Sigmoid colon (tissue), 6 donors: ENCODE measurements at regions not wholly inside any gene's neighbourhood (a gene's known extent, or its start where the extent isn't known, plus 50 kb on each side); places are given as distances from the start of the nearest gene placed in this dataset.

Source experiments
- DNase-seq: peaks from one replicate; pipeline ENCODE4 v3.0.0-alpha.2; 2019
- H3K27ac ChIP-seq, 4 donors: fragments of 200-600 bp; sonication (generic); one replicate each; pipeline ENCODE4 v1.5.1; 2016 to 2019; ENCODE audit warnings: mild to moderate bottlenecking in 1 of 4
- H3K27me3 ChIP-seq, 3 donors: fragments of 200-600 bp; sonication (generic); one replicate each; pipeline ENCODE4 v1.5.1; 2019; ENCODE audit warnings: mild to moderate bottlenecking in 1 of 3
- H3K36me3 ChIP-seq, 4 donors: fragments of 200-600 bp; sonication (generic); one replicate each; pipeline ENCODE4 v1.5.1; 2016 to 2019
- H3K4me1 ChIP-seq, 4 donors: fragments of 200-600 bp; sonication (generic); one replicate each; pipeline ENCODE4 v1.5.1; 2017 to 2019
- H3K4me3 ChIP-seq, 4 donors: fragments of 200-600 bp; sonication (generic); one replicate each; pipeline ENCODE4 v1.5.1; 2017 to 2019; ENCODE audit warnings: mild to moderate bottlenecking in 2 of 4, moderate library complexity in 1 of 4
- H3K9me3 ChIP-seq, 4 donors: fragments of 200-600 bp in 3 of 4; sonication (generic) in 3 of 4; one replicate each; pipeline versions ENCODE4 v1.5.1 to v1.6.1; 2013 to 2019
- EP300 ChIP-seq, 4 donors: sonication (generic); formaldehyde crosslinking; IDR thresholded peaks; one replicate each; pipeline ENCODE4 v1.6.1; 2017; ENCODE audit warnings: antibody characterized with exemption in 4 of 4
- POLR2A ChIP-seq, 2 donors: fragments of 450-650 bp; IDR thresholded peaks; one replicate each; pipeline ENCODE4 v1.6.1; 2016; ENCODE audit warnings: antibody characterized with exemption in 2 of 2, mild to moderate bottlenecking in 2 of 2, moderate library complexity in 2 of 2
- POLR2AphosphoS5 ChIP-seq, 4 donors: sonication (generic); formaldehyde crosslinking; IDR thresholded peaks; one replicate each; pipeline ENCODE4 v1.6.1; 2017; ENCODE audit warnings: antibody characterized with exemption in 4 of 4
- WGBS, 2 donors: extraction: QIAGEN DNeasy Blood & Tissue Kit; methylation state at CpG; one replicate each; pipeline ENCODE4 v1.1.7; 2013; 5-methylcytosine and 5-hydroxymethylcytosine counted together
- intact Hi-C: fragments of 100-400 bp; cut with DNase I; formaldehyde crosslinking; loops from one replicate; pipeline ENCODE4 v1.15.1; 2023
- TF ChIP-seq, protein P1 (sequence below), 4 experiments: fragments of 450-650 bp in 3 of 4; fragments of 200-600 bp in 1 of 4; IDR thresholded peaks; one replicate each; pipeline ENCODE4 v1.5.1; 2016 to 2019; ENCODE audit warnings: antibody characterized with exemption in 4 of 4, mild to moderate bottlenecking in 3 of 4, moderate library complexity in 2 of 4
- donor health status: healthy with polysubstance abuse.
- donor health status: healthy.

DNA sequence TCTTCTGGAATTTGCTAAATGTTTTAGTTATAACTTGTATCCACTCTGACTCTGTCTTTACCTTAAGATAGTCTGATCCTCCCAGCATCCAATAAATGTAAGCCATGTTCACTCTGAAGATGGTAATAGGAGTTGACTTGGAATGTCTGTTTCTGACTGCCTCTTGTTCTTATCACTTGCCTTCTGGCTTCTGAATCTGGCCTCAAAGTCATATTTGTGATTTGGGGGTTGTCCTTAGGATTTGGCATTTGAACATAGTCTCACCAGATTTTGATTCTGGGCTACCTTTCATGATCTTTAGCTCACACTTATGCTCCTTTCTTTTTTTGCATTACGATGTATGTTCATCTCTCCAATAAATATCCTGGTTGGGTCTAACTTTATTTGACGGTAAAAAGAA lies 247.0 kb downstream of the SH2D4B start:
- TF ChIP-seq EP300 (IDR thresholded peaks at IDR 0.05) (no peak), POLR2A (IDR thresholded peaks at IDR 0.05) (no peak), POLR2AphosphoS5 (IDR thresholded peaks at IDR 0.05) (no peak)
- TF ChIP-seq, protein P1, sequence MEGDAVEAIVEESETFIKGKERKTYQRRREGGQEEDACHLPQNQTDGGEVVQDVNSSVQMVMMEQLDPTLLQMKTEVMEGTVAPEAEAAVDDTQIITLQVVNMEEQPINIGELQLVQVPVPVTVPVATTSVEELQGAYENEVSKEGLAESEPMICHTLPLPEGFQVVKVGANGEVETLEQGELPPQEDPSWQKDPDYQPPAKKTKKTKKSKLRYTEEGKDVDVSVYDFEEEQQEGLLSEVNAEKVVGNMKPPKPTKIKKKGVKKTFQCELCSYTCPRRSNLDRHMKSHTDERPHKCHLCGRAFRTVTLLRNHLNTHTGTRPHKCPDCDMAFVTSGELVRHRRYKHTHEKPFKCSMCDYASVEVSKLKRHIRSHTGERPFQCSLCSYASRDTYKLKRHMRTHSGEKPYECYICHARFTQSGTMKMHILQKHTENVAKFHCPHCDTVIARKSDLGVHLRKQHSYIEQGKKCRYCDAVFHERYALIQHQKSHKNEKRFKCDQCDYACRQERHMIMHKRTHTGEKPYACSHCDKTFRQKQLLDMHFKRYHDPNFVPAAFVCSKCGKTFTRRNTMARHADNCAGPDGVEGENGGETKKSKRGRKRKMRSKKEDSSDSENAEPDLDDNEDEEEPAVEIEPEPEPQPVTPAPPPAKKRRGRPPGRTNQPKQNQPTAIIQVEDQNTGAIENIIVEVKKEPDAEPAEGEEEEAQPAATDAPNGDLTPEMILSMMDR (IDR thresholded peaks at IDR 0.05): no peak
- Histone ChIP-seq H3K9me3 (no peaks in the 10 kb centered on the region), H3K4me1 (no peaks in the 10 kb centered on the region), H3K27me3 (no peaks in the 10 kb centered on the region), H3K27ac (no peak overlapping the region), H3K4me3 (no peak overlapping the region), H3K36me3 (no peaks in the 10 kb centered on the region)
- no peak for DNase-seq
- WGBS, 2 donors: 95 to 97% methylated on average over 2 of the region's 2 CpGs
- intact Hi-C loops: no loop called here

DNA sequence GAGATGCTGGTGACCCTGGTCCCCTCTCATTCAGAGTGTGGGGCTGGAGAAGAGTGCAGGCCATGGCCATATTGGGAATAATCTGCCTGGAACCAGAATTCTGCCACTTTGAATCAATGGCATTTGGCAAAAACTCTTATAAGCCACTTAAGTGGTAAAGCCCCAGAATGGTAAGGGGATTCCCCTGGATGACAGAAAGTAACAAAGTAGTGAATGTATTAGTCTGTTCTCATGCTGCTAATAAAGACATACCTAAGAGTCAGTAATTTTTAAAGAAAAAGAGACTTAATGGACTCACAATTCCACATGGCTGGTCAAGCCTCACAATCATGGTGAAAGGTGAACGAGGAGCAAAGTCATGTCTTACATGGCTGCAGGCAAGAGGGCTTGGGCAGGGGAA lies 248.6 kb downstream of the SH2D4B start:
- H3K36me3 ChIP-seq: no peaks in the 10 kb centered on the region
- no peak overlapping the region for H3K27ac ChIP-seq
- H3K4me1 ChIP-seq: no peaks in the 10 kb centered on the region
- intact Hi-C loops: no loop called here
- H3K27me3 ChIP-seq: no peaks in the 10 kb centered on the region
- DNase-seq: no peak
- H3K9me3 ChIP-seq: no peaks in the 10 kb centered on the region
- TF ChIP-seq POLR2A (IDR thresholded peaks at IDR 0.05): no peak
- no peak for TF ChIP-seq POLR2AphosphoS5 (IDR thresholded peaks at IDR 0.05)
- TF ChIP-seq, protein P1 (IDR thresholded peaks at IDR 0.05): no peak
- no peak for TF ChIP-seq EP300 (IDR thresholded peaks at IDR 0.05)
- WGBS, 2 donors: 85 to 87% methylated on average over 1 of the region's 1 CpG
- no peak overlapping the region for H3K4me3 ChIP-seq

DNA sequence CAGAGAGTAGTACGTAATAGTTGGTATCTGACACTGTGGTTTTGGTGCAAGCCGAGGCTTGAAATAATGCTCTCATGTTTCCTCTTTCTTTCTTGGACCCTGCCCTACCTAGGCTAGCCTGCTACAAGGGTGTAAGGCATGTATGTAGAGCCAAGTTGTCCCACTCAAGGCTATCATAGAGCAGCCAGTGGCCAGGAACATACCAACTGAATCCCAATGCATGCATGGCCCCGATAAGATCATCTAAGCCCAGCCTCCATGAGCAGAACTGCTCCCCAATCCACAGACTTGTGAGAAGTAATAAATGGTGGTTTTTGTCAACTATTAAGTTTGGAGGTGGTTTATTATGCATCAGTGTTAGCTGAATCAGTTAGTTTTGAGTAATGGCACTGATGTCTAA lies 250.2 kb downstream of the SH2D4B start:
- Histone ChIP-seq H3K4me1 (no peaks in the 10 kb centered on the region), H3K36me3 (no peaks in the 10 kb centered on the region), H3K27ac (no peak overlapping the region), H3K4me3 (no peak overlapping the region), H3K27me3 (no peaks in the 10 kb centered on the region), H3K9me3 (no peaks in the 10 kb centered on the region)
- no peak for TF ChIP-seq POLR2AphosphoS5 (IDR thresholded peaks at IDR 0.05)
- TF ChIP-seq, protein P1 (IDR thresholded peaks at IDR 0.05): no peak
- TF ChIP-seq POLR2A (IDR thresholded peaks at IDR 0.05): no peak
- no peak for TF ChIP-seq EP300 (IDR thresholded peaks at IDR 0.05)
- intact Hi-C loops: no loop called here
- WGBS, 2 donors: 94 to 95% methylated on average over 3 of the region's 3 CpGs
- DNase-seq: no peak

DNA sequence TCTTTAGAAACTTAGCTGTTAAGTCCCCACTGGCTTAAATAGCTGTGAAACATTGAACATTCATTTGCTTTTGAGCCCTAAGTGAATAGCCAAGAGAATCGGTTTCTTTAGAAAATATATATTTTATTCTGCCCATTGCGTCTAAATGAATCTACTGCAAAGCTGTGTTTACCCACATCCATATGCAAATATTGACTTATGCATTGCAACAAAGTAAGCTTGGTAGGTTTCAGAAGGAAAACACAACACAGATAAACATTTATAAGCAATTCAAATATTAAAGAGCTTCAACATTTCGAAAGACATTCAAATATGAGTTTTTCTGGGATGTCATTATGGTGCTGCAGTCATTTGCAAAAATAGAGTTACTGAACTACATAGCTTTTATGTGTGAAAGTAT lies 257.3 kb downstream of the SH2D4B start:
- no peak for DNase-seq
- no peaks in the 10 kb centered on the region for H3K9me3 ChIP-seq
- no peaks in the 10 kb centered on the region for H3K4me1 ChIP-seq
- intact Hi-C loops: loop anchor here (10.0 kb wide), 1 partner anchor 500 kb away; no protein-coding TSS in a partner anchor
- no peak overlapping the region for H3K4me3 ChIP-seq
- no peaks in the 10 kb centered on the region for H3K27me3 ChIP-seq
- H3K27ac ChIP-seq: no peak overlapping the region
- TF ChIP-seq, protein P1 (IDR thresholded peaks at IDR 0.05): no peak
- TF ChIP-seq POLR2A (IDR thresholded peaks at IDR 0.05): no peak
- no peak for TF ChIP-seq EP300 (IDR thresholded peaks at IDR 0.05)
- H3K36me3 ChIP-seq: no peaks in the 10 kb centered on the region
- WGBS, 2 donors: 28 to 67% methylated on average over 3 of the region's 3 CpGs

DNA sequence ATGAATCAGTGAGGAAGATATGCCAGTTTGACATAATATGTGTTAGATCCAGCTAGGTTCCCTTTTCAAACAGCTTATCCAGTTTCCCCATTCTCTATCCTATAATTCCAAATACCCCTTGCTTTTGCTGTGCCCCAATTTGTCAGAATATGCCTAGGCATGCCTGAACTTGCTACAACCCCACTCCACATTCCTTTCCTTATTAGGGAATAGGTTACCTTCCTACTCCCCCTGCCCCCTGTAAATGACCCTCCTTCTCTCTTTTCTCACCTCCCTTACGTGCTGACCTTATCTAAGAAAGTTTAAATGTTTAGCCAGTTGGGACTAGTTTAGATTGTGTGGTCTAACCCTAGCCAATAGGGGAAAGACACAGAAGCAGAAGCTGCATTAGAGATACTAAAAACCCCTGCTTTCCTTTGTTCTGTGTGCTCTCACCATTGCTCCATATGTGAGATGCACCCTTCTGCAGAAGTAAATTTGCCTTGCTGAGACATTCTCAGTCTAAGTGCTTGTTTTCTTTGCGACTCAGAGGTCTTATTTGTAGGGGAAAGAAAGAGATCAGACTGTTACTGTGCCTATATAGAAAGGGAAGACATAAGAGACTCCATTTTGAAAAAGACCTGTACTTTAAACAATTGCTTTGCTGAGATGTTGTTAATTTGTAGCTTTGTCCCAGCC lies 267.8 kb downstream of the SH2D4B start:
- intact Hi-C loops: no loop called here
- Histone ChIP-seq H3K27ac (no peak overlapping the region), H3K4me1 (no peaks in the 10 kb centered on the region), H3K36me3 (no peaks in the 10 kb centered on the region), H3K9me3 (no peaks in the 10 kb centered on the region), H3K4me3 (no peak overlapping the region), H3K27me3 (no peaks in the 10 kb centered on the region)
- TF ChIP-seq, protein P1 (IDR thresholded peaks at IDR 0.05): no peak
- TF ChIP-seq POLR2AphosphoS5 (IDR thresholded peaks at IDR 0.05) (no peak), POLR2A (IDR thresholded peaks at IDR 0.05) (no peak), EP300 (IDR thresholded peaks at IDR 0.05) (no peak)
- DNase-seq: no peak
- 72 to 76% methylated on average over 2 of the region's 2 CpGs for WGBS, 2 donors
